Loucy (cell line): ENCODE measurements at regions not wholly inside any gene's neighbourhood (a gene's known extent, or its start where the extent isn't known, plus 50 kb on each side); places are given as distances from the start of the nearest gene placed in this dataset.
"Not testable (repeated sequence)": the region's sequence is repeated elsewhere in the genome, so short reads cannot be mapped to it uniquely, and the experiment has no call there.

ENCODE experiments used
- H2AFZ ChIP-seq: fragments of 200-600 bp; sonication (generic); 2 replicates; pipeline ENCODE4 v1.6.0; 2016; ENCODE audit warnings: antibody characterized with exemption, mild to moderate bottlenecking, low read length, moderate library complexity
- H3F3A ChIP-seq: fragments of 200-600 bp; 2 replicates; pipeline ENCODE4 v1.6.0; 2016; ENCODE audit warnings: antibody characterized with exemption, low read depth, mild to moderate bottlenecking
- H3K27me3 ChIP-seq: fragments of 200-600 bp; sonication (generic); 2 replicates; pipeline ENCODE4 v1.6.1; 2014; ENCODE audit warnings: low read length, mild to moderate bottlenecking; ENCODE audit not compliant: insufficient read depth, poor library complexity, severe bottlenecking
- H3K36me3 ChIP-seq: fragments of 200-600 bp; sonication (generic); 2 replicates; pipeline ENCODE4 v1.6.1; 2016; ENCODE audit warnings: low read length; ENCODE audit not compliant: insufficient read depth
- H3K4me1 ChIP-seq: fragments of 200-600 bp; sonication (generic); 2 replicates; pipeline ENCODE4 v1.5.1; 2014; ENCODE audit warnings: low read length, mild to moderate bottlenecking; ENCODE audit not compliant: insufficient read depth, poor library complexity, severe bottlenecking
- H3K4me2 ChIP-seq: fragments of 200-600 bp; sonication (generic); 2 replicates; pipeline ENCODE4 v1.6.0; 2014; ENCODE audit warnings: antibody characterized with exemption, low read length, low read depth, mild to moderate bottlenecking; ENCODE audit not compliant: poor library complexity, severe bottlenecking
- H3K4me3 ChIP-seq: fragments of 200-600 bp; sonication (generic); 2 replicates; pipeline ENCODE4 v1.5.1; 2014; ENCODE audit warnings: low read length, mild to moderate bottlenecking, mixed read lengths; ENCODE audit not compliant: poor library complexity, severe bottlenecking
- H3K79me2 ChIP-seq: fragments of 200-600 bp; sonication (generic); 2 replicates; pipeline ENCODE4 v1.6.1; 2014; ENCODE audit warnings: low read length; ENCODE audit not compliant: insufficient read depth
- H3K9ac ChIP-seq: fragments of 200-600 bp; sonication (generic); 2 replicates; pipeline ENCODE4 v1.6.0; 2014; ENCODE audit warnings: mild to moderate bottlenecking, low read depth, low read length, moderate library complexity; ENCODE audit not compliant: poor library complexity, severe bottlenecking
- H3K9me2 ChIP-seq: fragments of 200-600 bp; sonication (generic); replicated peaks from 2 replicates; pipeline ENCODE4 v1.6.1; 2016; ENCODE audit warnings: low read depth, low read length, mixed read lengths
- H3K9me3 ChIP-seq: fragments of 200-600 bp; sonication (generic); 2 replicates; pipeline ENCODE4 v1.6.1; 2014; ENCODE audit warnings: mild to moderate bottlenecking, antibody characterized with exemption, low read length, low read depth; ENCODE audit not compliant: insufficient read depth
- H4K20me1 ChIP-seq: fragments of 200-600 bp; sonication (generic); 2 replicates; pipeline ENCODE4 v1.6.0; 2014; ENCODE audit warnings: antibody characterized with exemption, low read length, mild to moderate bottlenecking; ENCODE audit not compliant: insufficient read depth, poor library complexity, severe bottlenecking
- EZH2phosphoT487 ChIP-seq: fragments of 200-600 bp; IDR thresholded peaks from 2 replicates; pipeline ENCODE4 v1.6.1; 2018; ENCODE audit warnings: antibody characterized with exemption, mild to moderate bottlenecking, moderate library complexity, borderline replicate concordance
- TF ChIP-seq, protein P1 (sequence below): fragments of 200-600 bp; sonication (generic); conservative IDR thresholded peaks from 2 replicates; pipeline ENCODE4 v1.5.1; 2014; ENCODE audit warnings: mild to moderate bottlenecking, antibody characterized with exemption, low read length

GRCh38 chr12:127600211-127600610, 666.8 kb upstream of the TMEM132C start:
- no peaks in the 10 kb centered on the region for H3K9me3 ChIP-seq
- no peaks in the 10 kb centered on the region for H4K20me1 ChIP-seq
- no peaks in the 10 kb centered on the region for H3K27me3 ChIP-seq
- H3K4me2 ChIP-seq, result no peak overlapping the region
- H3K9ac ChIP-seq, result no peak overlapping the region
- H2AFZ ChIP-seq, result no peak overlapping the region
- H3K36me3 ChIP-seq, result no peaks in the 10 kb centered on the region
- H3K79me2 ChIP-seq, result no peaks in the 10 kb centered on the region
- TF ChIP-seq, protein P1, sequence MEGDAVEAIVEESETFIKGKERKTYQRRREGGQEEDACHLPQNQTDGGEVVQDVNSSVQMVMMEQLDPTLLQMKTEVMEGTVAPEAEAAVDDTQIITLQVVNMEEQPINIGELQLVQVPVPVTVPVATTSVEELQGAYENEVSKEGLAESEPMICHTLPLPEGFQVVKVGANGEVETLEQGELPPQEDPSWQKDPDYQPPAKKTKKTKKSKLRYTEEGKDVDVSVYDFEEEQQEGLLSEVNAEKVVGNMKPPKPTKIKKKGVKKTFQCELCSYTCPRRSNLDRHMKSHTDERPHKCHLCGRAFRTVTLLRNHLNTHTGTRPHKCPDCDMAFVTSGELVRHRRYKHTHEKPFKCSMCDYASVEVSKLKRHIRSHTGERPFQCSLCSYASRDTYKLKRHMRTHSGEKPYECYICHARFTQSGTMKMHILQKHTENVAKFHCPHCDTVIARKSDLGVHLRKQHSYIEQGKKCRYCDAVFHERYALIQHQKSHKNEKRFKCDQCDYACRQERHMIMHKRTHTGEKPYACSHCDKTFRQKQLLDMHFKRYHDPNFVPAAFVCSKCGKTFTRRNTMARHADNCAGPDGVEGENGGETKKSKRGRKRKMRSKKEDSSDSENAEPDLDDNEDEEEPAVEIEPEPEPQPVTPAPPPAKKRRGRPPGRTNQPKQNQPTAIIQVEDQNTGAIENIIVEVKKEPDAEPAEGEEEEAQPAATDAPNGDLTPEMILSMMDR, result no peak
- no peaks in the 10 kb centered on the region for H3K4me1 ChIP-seq
- H3K4me3 ChIP-seq, result no peak overlapping the region
- no peaks in the 10 kb centered on the region for H3F3A ChIP-seq
- H3K9me2 ChIP-seq, result no peaks in the 10 kb centered on the region

DNA sequence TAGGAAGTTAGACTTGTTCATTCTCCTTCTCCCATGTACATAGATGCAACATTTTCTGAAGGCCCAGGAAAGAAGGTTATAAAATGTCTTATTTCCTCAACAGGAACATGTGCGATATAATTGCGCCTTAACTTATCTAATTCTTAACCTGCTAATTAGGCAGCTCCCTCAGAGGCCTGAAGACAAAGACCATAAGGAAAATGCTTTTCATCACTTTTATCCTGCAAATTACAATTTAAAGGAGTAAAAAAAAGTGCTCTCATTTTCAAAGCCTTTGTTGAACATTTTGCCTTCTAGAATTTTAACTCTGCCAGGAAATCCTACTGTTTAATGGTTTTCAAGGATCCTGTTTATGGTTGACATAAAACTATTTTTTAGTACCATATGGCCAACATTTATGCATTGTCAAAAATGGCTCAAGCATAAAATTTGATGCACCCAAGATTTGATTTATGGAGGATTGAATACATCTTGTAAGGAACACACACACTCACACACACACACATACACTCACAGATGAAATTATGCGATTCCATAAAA, 660.4 kb upstream of the TMEM132C start:
- H3K27me3 ChIP-seq, result no peaks in the 10 kb centered on the region
- H2AFZ ChIP-seq, result no peak overlapping the region
- no peaks in the 10 kb centered on the region for H4K20me1 ChIP-seq
- H3K4me3 ChIP-seq, result no peak overlapping the region
- no peaks in the 10 kb centered on the region for H3K36me3 ChIP-seq
- H3K4me1 ChIP-seq, result no peaks in the 10 kb centered on the region
- H3K9ac ChIP-seq, result no peak overlapping the region
- H3K9me3 ChIP-seq, result no peaks in the 10 kb centered on the region
- no peak overlapping the region for H3K4me2 ChIP-seq
- TF ChIP-seq, protein P1, result no peak
- no peak for TF ChIP-seq EZH2phosphoT487
- H3K9me2 ChIP-seq, result no peaks in the 10 kb centered on the region
- no peaks in the 10 kb centered on the region for H3F3A ChIP-seq
- no peaks in the 10 kb centered on the region for H3K79me2 ChIP-seq

DNA sequence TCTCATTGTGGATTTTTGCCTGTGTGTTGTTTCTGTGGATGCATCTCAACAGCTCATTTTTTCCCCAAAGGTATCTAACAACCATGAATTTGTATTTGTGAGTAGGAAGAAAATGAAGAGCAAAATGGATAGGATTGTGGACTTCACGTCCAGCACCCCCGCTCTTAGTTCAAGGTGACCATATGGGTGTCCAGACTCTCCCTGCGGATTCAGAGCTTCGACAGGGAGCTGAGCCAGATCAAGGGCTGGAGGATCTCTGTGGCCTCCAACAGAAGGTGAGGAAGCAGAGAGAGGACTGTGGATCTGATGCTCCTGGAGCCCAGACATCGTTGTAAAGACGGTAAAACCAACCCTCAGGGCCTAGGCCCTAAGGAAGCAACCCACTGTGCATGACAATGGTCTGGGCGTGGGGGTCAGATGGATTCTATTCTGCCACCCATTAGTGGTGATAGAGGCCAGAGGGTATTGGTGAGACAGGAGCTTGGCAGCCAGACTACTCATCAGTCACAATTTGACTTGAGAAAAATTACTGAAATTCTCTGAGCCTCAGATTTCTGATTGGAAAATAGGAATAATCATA, 659.7 kb upstream of the TMEM132C start:
- Histone ChIP-seq H4K20me1 (no peaks in the 10 kb centered on the region), H2AFZ (no peak overlapping the region), H3F3A (no peaks in the 10 kb centered on the region), H3K9ac (no peak overlapping the region), H3K27me3 (no peaks in the 10 kb centered on the region), H3K4me2 (no peak overlapping the region), H3K4me3 (no peak overlapping the region), H3K79me2 (no peaks in the 10 kb centered on the region), H3K36me3 (no peaks in the 10 kb centered on the region), H3K4me1 (no peaks in the 10 kb centered on the region), H3K9me2 (no peaks in the 10 kb centered on the region), H3K9me3 (no peaks in the 10 kb centered on the region)
- TF ChIP-seq EZH2phosphoT487, result no peak
- TF ChIP-seq, protein P1, result no peak

DNA sequence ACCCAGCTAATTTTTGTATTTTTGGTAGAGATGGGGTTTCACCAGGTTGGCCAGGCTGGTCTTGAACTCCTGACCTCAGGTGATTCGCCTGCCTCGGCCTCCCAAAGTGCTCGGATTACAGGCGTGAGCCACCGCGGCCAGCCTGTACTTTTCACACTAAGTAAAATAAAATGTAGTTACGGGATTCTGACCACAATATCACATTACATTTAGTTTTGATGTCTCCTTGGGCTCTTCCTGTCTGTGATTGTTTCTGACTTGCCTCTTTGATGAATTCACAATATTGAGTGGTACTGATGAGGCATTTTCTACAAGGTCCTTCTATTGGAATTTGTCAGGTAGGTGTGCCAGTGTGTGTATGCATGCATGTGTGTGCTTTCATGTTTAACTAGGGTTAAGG, 658.6 kb upstream of the TMEM132C start:
- H3K4me1 ChIP-seq, H2AFZ ChIP-seq: not testable (repeated sequence)

More for the DNA sequence above, 658.6 kb upstream of the TMEM132C start:
- not testable (repeated sequence) for H3F3A ChIP-seq, H3K9me2 ChIP-seq, H4K20me1 ChIP-seq, H3K27me3 ChIP-seq, H3K9ac ChIP-seq, H3K4me2 ChIP-seq, H3K36me3 ChIP-seq, H3K9me3 ChIP-seq, H3K79me2 ChIP-seq, H3K4me3 ChIP-seq
